Mesothelial cell of epicardium (in vitro differentiated cells): ENCODE measurements at regions not wholly inside any gene's neighbourhood (a gene's known extent, or its start where the extent isn't known, plus 50 kb on each side); places are given as distances from the start of the nearest gene placed in this dataset.
A peak's percentile ranks its signal among the peaks of the same experiment; 100 is the strongest.

Experiments used
- DNase-seq, 2 experiments: peaks; one replicate each; pipeline ENCODE4 v3.0.0; 2021; ENCODE audit warnings: low spot score in 2 of 2; ENCODE audit not compliant: unreplicated experiment in 2 of 2
- H3K27ac Mint-ChIP-seq: 2 replicates; pipeline ENCODE4 v1.8.0; 2021; ENCODE audit warnings: mixed read lengths
- H3K27me3 Mint-ChIP-seq: 2 replicates; pipeline ENCODE4 v1.8.0; 2021; ENCODE audit warnings: low read depth, mixed read lengths
- H3K36me3 Mint-ChIP-seq: 2 replicates; pipeline ENCODE4 v1.8.0; 2021; ENCODE audit warnings: mixed read lengths
- H3K4me1 Mint-ChIP-seq: 2 replicates; pipeline ENCODE4 v1.8.0; 2021; ENCODE audit warnings: mixed read lengths
- H3K4me3 Mint-ChIP-seq: 2 replicates; pipeline ENCODE4 v1.8.0; 2021; ENCODE audit warnings: mild to moderate bottlenecking, moderate library complexity, mixed read lengths
- H3K9me3 Mint-ChIP-seq: 2 replicates; pipeline ENCODE4 v1.8.0; 2021; ENCODE audit warnings: mixed read lengths
- TF ChIP-seq, protein P1 (sequence below): fragments of 200-600 bp; sonication (generic); IDR thresholded peaks from one replicate; pipeline ENCODE4 v1.5.0; 2021; ENCODE audit warnings: antibody characterized with exemption; ENCODE audit not compliant: unreplicated experiment

DNA sequence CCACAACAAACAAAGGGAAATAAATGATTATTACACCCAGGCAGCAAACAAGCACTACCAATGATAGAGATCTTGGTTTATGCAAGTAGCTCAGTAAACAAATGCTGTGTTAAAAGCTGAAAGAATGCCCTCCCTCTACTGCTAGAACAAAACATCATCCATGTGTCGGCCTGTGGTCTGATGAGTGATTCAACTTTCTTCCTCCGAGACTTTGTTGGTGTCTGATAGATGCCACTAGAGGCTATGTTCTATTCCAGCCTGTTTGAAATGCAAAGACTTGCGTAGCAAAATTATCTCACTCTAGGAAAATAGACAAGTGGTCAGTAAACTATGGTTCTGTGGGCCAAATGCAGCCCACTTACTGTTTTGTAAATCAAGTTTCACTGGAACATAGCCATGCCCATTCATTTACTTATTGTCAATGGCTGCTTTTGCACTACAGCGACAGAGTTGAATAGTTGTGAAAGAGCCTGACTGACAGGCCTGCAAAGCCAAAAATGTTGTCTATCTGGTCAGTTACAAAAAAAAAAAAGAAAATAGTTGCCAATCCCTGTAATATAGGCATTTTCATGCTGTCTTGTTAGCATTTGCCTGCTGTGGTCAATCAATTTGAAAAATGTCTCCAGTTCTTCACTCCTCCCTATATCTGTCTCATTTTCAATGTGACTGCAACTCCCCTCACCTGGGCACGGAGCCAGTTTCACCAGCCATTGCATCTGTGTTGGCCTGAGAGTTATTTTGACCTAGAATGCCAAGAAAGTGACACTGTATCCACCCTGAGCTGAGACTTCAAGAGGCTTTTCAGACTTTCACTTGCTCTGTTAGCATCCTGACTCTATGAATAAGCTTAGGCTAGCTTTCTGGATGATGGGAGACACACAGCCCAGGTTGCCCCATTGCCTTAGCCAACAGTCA is 544.6 kb upstream of the BTBD3 start:
- peak in 1 of 2 experiments; percentile 42 for DNase-seq
- Mint-ChIP-seq H3K27me3 (peaks cover 3% of the 10 kb centered on the region), H3K4me3 (no peak overlapping the region), H3K36me3 (no peaks in the 10 kb centered on the region), H3K4me1 (peaks cover 31% of the 10 kb centered on the region), H3K9me3 (no peaks in the 10 kb centered on the region), H3K27ac (no peak overlapping the region)
- TF ChIP-seq, protein P1, sequence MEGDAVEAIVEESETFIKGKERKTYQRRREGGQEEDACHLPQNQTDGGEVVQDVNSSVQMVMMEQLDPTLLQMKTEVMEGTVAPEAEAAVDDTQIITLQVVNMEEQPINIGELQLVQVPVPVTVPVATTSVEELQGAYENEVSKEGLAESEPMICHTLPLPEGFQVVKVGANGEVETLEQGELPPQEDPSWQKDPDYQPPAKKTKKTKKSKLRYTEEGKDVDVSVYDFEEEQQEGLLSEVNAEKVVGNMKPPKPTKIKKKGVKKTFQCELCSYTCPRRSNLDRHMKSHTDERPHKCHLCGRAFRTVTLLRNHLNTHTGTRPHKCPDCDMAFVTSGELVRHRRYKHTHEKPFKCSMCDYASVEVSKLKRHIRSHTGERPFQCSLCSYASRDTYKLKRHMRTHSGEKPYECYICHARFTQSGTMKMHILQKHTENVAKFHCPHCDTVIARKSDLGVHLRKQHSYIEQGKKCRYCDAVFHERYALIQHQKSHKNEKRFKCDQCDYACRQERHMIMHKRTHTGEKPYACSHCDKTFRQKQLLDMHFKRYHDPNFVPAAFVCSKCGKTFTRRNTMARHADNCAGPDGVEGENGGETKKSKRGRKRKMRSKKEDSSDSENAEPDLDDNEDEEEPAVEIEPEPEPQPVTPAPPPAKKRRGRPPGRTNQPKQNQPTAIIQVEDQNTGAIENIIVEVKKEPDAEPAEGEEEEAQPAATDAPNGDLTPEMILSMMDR = no peak

GRCh38 chr20:11375335-11375734 is 542.4 kb upstream of the BTBD3 start:
- DNase-seq = no peak
- H3K27ac Mint-ChIP-seq = no peak overlapping the region
- peaks cover 37% of the 10 kb centered on the region for H3K4me1 Mint-ChIP-seq
- H3K9me3 Mint-ChIP-seq = no peaks in the 10 kb centered on the region
- no peak overlapping the region for H3K4me3 Mint-ChIP-seq
- H3K27me3 Mint-ChIP-seq = peaks cover 2% of the 10 kb centered on the region
- TF ChIP-seq, protein P1 = no peak
- H3K36me3 Mint-ChIP-seq = no peaks in the 10 kb centered on the region

- H3K27ac Mint-ChIP-seq = no peak overlapping the region
- peaks cover 5% of the 10 kb centered on the region for H3K9me3 Mint-ChIP-seq
- TF ChIP-seq, protein P1 = no peak
- H3K4me1 Mint-ChIP-seq = peaks cover 37% of the 10 kb centered on the region
- peaks cover 2% of the 10 kb centered on the region for H3K27me3 Mint-ChIP-seq
- no peak overlapping the region for H3K4me3 Mint-ChIP-seq
- no peaks in the 10 kb centered on the region for H3K36me3 Mint-ChIP-seq
- DNase-seq = no peak
Observed at GRCh38 chr20:11375966-11376365, 541.7 kb upstream of the BTBD3 start.

DNA sequence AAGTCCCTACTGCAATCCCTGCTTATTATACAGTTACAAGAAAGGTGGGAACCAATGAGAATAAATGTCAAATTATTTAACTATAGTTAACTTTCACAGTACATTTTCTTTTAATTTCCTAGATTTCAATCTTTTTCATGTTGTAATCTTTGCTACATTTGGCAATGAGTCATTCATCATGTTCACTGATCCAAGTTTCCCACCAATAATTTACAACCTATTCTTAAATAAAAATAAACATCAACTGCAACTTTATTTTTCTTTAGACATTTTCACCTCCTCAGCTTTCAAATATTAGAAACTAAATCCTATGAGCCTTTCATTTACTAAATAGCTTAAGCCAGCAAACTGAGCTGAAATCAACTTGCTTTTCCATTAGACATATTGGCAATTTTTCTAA is 541.3 kb upstream of the BTBD3 start:
- peaks cover 2% of the 10 kb centered on the region for H3K27me3 Mint-ChIP-seq
- no peak overlapping the region for H3K27ac Mint-ChIP-seq
- H3K36me3 Mint-ChIP-seq = no peaks in the 10 kb centered on the region
- H3K4me1 Mint-ChIP-seq = peaks cover 37% of the 10 kb centered on the region
- no peak for DNase-seq
- H3K9me3 Mint-ChIP-seq = peaks cover 8% of the 10 kb centered on the region
- TF ChIP-seq, protein P1 = no peak
- no peak overlapping the region for H3K4me3 Mint-ChIP-seq

DNA sequence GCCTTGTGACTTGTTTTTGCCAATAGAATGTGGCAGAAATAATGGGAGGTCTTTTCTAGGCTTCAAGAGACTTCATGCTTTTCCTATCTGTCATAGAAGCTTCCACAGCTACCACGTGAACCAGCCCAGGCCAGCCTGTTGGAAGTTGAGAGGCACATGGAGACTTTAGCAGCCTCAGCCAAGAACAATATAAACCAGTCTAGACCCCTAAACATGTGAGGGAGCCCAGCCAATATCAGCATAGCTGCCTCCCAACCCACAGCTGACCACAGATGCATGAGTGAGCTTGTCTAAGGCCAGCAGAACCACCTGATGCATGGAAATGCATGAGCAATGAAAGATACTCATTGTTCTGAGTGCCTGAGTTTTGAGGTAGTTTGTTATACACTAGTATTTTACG is 540.7 kb upstream of the BTBD3 start:
- Mint-ChIP-seq H3K4me1 (peaks cover 36% of the 10 kb centered on the region), H3K27ac (no peak overlapping the region), H3K4me3 (no peak overlapping the region), H3K9me3 (peaks cover 14% of the 10 kb centered on the region), H3K27me3 (peaks cover 2% of the 10 kb centered on the region), H3K36me3 (no peaks in the 10 kb centered on the region)
- TF ChIP-seq, protein P1 = no peak
- DNase-seq = no peak
